ENCODE measurements at regions not wholly inside any gene's neighbourhood (a gene's known extent, or its start where the extent isn't known, plus 50 kb on each side); places are given as distances from the start of the nearest gene placed in this dataset.

DNA sequence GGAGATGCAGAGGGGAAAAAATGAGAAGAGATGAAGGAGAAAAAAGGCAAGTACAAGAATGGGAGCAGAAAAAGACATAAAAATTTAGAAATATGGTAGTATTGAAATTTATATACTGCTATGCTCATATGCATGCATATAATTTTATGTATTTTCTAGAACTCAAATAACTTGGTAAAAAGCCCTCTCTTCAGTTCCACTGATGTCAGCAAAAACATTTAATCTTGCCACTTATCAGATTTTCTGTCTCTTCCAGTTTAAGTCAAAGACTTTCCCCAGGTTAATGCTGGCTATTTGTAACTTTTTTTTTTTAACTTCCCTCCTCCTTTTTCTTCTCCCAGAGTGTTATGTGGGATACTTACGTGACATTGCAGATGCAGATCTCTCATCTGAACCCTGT is 617.5 kb upstream of the CPEB2 start:
- 76 to 95% (median 79%) methylated on average over 1 of the region's 1 CpG for WGBS, 5 donors
- TF ChIP-seq, protein P1, sequence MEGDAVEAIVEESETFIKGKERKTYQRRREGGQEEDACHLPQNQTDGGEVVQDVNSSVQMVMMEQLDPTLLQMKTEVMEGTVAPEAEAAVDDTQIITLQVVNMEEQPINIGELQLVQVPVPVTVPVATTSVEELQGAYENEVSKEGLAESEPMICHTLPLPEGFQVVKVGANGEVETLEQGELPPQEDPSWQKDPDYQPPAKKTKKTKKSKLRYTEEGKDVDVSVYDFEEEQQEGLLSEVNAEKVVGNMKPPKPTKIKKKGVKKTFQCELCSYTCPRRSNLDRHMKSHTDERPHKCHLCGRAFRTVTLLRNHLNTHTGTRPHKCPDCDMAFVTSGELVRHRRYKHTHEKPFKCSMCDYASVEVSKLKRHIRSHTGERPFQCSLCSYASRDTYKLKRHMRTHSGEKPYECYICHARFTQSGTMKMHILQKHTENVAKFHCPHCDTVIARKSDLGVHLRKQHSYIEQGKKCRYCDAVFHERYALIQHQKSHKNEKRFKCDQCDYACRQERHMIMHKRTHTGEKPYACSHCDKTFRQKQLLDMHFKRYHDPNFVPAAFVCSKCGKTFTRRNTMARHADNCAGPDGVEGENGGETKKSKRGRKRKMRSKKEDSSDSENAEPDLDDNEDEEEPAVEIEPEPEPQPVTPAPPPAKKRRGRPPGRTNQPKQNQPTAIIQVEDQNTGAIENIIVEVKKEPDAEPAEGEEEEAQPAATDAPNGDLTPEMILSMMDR (IDR thresholded peaks at IDR 0.05 in 8 of 11, conservative IDR thresholded peaks at IDR 0.05 in 3 of 11): no peak
- no peak for TF ChIP-seq POLR2AphosphoS5 (IDR thresholded peaks at IDR 0.05)
- no peak for DNase-seq

GRCh38 chr4:14386196-14386595 is 616.1 kb upstream of the CPEB2 start:
- H3K36me3 ChIP-seq: no peaks in the 10 kb centered on the region
- WGBS, 5 donors: 82 to 90% (median 85%) methylated on average over 3 of the region's 3 CpGs
- no peak overlapping the region for H3K27ac ChIP-seq
- no peak for DNase-seq
- H3K4me1 ChIP-seq: no peaks in the 10 kb centered on the region
- peaks cover 0 to 5% (median 0%) of the 10 kb centered on the region in 8 donors for H3K9me3 ChIP-seq
- no peak for TF ChIP-seq POLR2AphosphoS5 (IDR thresholded peaks at IDR 0.05)
- no peak for TF ChIP-seq POLR2A (IDR thresholded peaks at IDR 0.05)
- TF ChIP-seq, protein P1 (IDR thresholded peaks at IDR 0.05 in 8 of 11, conservative IDR thresholded peaks at IDR 0.05 in 3 of 11): no peak
- intact Hi-C loops (cut with DNase I; ENCODE audit: low total_unique reads): no loop called here
- no peak overlapping the region for H3K4me3 ChIP-seq
- no peaks in the 10 kb centered on the region for H3K27me3 ChIP-seq (replicated peaks in 1 of 7)

More for the DNA sequence above, 617.5 kb upstream of the CPEB2 start:
- Histone ChIP-seq H3K27ac (no peak overlapping the region), H3K9me3 (peaks cover 0 to 5% (median 0%) of the 10 kb centered on the region in 8 donors), H3K36me3 (no peaks in the 10 kb centered on the region), H3K4me3 (no peak overlapping the region), H3K27me3 (replicated peaks in 1 of 7) (no peaks in the 10 kb centered on the region), H3K4me1 (no peaks in the 10 kb centered on the region)
- intact Hi-C loops (cut with DNase I; ENCODE audit: low total_unique reads): no loop called here

DNA sequence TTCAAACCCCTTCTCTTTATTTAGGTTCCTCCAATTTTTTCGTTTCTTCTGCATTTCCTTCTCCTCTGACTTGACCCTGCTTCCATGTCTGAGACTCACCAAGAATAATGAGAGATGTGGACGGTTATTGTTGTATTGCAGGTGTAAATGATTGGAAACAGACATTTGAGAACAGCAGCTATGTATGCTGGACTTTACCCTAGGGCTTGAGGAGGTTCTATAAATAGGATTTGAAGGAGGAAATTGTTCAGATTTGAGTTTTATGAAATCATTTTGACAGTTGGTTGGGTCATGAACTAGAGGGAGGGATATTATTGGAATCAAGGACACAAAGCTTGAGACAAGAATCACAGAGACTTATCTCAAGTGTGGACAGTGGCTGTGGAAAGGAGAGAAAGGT is 614.6 kb upstream of the CPEB2 start:
- Histone ChIP-seq H3K9me3 (peaks cover 0 to 5% (median 0%) of the 10 kb centered on the region in 8 donors), H3K4me3 (no peak overlapping the region), H3K27ac (no peak overlapping the region), H3K4me1 (no peaks in the 10 kb centered on the region), H3K27me3 (replicated peaks in 1 of 7) (no peaks in the 10 kb centered on the region), H3K36me3 (no peaks in the 10 kb centered on the region)
- 31 to 51% (median 35%) methylated on average over 2 of the region's 2 CpGs for WGBS, 5 donors
- TF ChIP-seq, protein P1 (IDR thresholded peaks at IDR 0.05 in 8 of 11, conservative IDR thresholded peaks at IDR 0.05 in 3 of 11): no peak
- TF ChIP-seq POLR2A (IDR thresholded peaks at IDR 0.05) (no peak), POLR2AphosphoS5 (IDR thresholded peaks at IDR 0.05) (no peak)
- intact Hi-C loops (cut with DNase I; ENCODE audit: low total_unique reads): no loop called here
- no peak for DNase-seq

- TF ChIP-seq POLR2A (IDR thresholded peaks at IDR 0.05) (no peak), POLR2AphosphoS5 (IDR thresholded peaks at IDR 0.05) (no peak)
- TF ChIP-seq, protein P1 (IDR thresholded peaks at IDR 0.05 in 8 of 11, conservative IDR thresholded peaks at IDR 0.05 in 3 of 11): no peak
- DNase-seq: no peak
- no peaks in the 10 kb centered on the region for H3K27me3 ChIP-seq (replicated peaks in 1 of 7)
- H3K4me1 ChIP-seq: no peaks in the 10 kb centered on the region
- no peaks in the 10 kb centered on the region for H3K9me3 ChIP-seq
- no peak overlapping the region for H3K4me3 ChIP-seq
- no peak overlapping the region for H3K27ac ChIP-seq
- no peaks in the 10 kb centered on the region for H3K36me3 ChIP-seq
- 70 to 83% (median 73%) methylated on average over 4 of the region's 4 CpGs for WGBS, 5 donors
- intact Hi-C loops (cut with DNase I; ENCODE audit: low total_unique reads): no loop called here
Measured at GRCh38 chr4:14392378-14392777, 609.9 kb upstream of the CPEB2 start.

All from spleen (tissue), 11 donors.